ENCODE measurements at regions not wholly inside any gene's neighbourhood (a gene's known extent, or its start where the extent isn't known, plus 50 kb on each side); places are given as distances from the start of the nearest gene placed in this dataset.
A peak's percentile ranks its signal among the peaks of the same experiment; 100 is the strongest.

- Mint-ChIP-seq H3K9me3 (peaks cover 0 to 2% (median 0%) of the 10 kb centered on the region in 6 donors), H3K36me3 (no peaks in the 10 kb centered on the region), H3K4me3 (no peak overlapping the region), H3K4me1 (no peaks in the 10 kb centered on the region), H3K27ac (no peak overlapping the region), H3K27me3 (ENCODE audit: low read depth in 3 of 3) (peaks cover 0 to 8% (median 0%) of the 10 kb centered on the region in 3 donors)
- no peak for DNase-seq
Observed at GRCh38 chr12:102748704-102749103, 168.3 kb downstream of the PAH start.

GRCh38 chr12:102746963-102747362 is 170.1 kb downstream of the PAH start:
- H3K27ac Mint-ChIP-seq = no peak overlapping the region

GRCh38 chr12:102745971-102746600 is 171.0 kb downstream of the PAH start:
- Mint-ChIP-seq H3K4me3 (no peak overlapping the region), H3K9me3 (peaks cover 0 to 2% (median 0%) of the 10 kb centered on the region in 6 donors), H3K27ac (no peak overlapping the region), H3K4me1 (no peaks in the 10 kb centered on the region), H3K27me3 (ENCODE audit: low read depth in 3 of 3) (peaks cover 0 to 2% (median 0%) of the 10 kb centered on the region in 3 donors), H3K36me3 (no peaks in the 10 kb centered on the region)
- DNase-seq = no peak

More at GRCh38 chr12:102746963-102747362, 170.1 kb downstream of the PAH start:
- no peaks in the 10 kb centered on the region for H3K36me3 Mint-ChIP-seq
- peaks cover 0 to 2% (median 0%) of the 10 kb centered on the region in 6 donors for H3K9me3 Mint-ChIP-seq
- no peak overlapping the region for H3K4me3 Mint-ChIP-seq
- no peak for DNase-seq
- H3K27me3 Mint-ChIP-seq (ENCODE audit: low read depth in 3 of 3) = peaks cover 0 to 5% (median 0%) of the 10 kb centered on the region in 3 donors
- H3K4me1 Mint-ChIP-seq = no peaks in the 10 kb centered on the region

DNA sequence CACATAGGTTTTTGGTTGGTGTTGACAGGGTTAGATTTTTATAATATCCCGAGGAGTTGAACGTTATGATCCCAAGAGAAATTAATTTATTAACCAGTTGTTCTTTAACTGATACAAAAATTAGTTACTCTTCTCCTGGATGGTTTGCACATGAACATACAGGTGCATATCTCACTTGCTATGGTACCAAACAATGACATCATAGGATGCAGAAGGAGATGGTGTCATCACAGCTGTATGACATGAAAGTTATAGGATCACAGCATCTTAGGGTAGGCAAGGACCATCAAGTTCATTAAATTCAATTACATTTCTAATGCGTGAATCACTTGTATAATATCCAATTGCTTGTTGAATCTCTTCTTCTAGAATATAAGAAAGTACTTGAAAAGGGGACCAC is 175.8 kb downstream of the PAH start:
- Mint-ChIP-seq H3K27me3 (ENCODE audit: low read depth in 3 of 3) (peaks cover 0 to 3% (median 2%) of the 10 kb centered on the region in 3 donors), H3K4me3 (no peak overlapping the region), H3K36me3 (no peaks in the 10 kb centered on the region), H3K9me3 (peaks cover 0 to 2% (median 0%) of the 10 kb centered on the region in 6 donors), H3K27ac (no peak overlapping the region), H3K4me1 (peaks cover 0 to 6% of the 10 kb centered on the region in 2 donors)
- DNase-seq = no peak

DNA sequence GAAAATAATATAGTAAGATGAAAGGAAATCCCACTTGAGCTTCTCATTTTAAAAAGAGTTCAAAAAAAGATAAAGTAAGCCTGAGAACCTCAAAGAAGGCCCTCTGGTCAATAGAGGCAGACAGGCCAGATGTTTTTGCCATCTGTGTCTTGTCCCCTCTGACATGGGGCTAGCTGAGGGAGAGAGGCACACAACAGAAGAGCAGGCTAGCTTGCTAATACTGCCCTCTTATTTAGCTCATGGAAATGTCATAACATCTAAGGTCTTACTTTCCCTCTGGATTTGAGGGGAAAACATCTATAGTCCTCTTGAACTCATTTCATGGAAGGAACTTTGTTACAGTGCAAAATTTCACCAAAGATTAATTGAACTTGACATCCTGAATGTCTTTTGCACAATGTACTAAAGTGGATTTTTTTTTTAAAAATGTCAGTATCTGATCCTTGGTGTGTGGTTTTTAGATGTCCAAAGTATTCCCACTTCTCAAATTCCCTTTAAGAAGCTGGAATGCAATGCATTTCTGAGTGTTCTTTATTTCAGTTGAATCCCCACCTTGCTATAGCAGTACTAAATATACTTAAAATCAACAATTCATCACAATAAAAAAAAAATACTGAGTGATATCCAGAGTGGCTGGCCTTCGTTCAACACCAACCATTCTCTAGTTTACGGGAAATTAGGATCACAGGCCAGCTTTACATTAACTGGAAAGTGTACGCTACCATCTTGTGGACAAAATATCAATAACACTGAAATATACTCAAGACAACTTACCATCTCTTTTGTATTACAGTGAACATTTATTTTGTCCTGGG is 176.7 kb downstream of the PAH start:
- H3K9me3 Mint-ChIP-seq = peaks cover 0 to under 1% (median 0%) of the 10 kb centered on the region in 6 donors
- peaks cover 0 to 3% (median 2%) of the 10 kb centered on the region in 3 donors for H3K27me3 Mint-ChIP-seq (ENCODE audit: low read depth in 3 of 3)
- peaks cover 6 to 10% of the 10 kb centered on the region in 2 donors for H3K4me1 Mint-ChIP-seq
- no peak for DNase-seq
- H3K4me3 Mint-ChIP-seq = no peak overlapping the region
- no peaks in the 10 kb centered on the region for H3K36me3 Mint-ChIP-seq
- no peak overlapping the region for H3K27ac Mint-ChIP-seq

DNA sequence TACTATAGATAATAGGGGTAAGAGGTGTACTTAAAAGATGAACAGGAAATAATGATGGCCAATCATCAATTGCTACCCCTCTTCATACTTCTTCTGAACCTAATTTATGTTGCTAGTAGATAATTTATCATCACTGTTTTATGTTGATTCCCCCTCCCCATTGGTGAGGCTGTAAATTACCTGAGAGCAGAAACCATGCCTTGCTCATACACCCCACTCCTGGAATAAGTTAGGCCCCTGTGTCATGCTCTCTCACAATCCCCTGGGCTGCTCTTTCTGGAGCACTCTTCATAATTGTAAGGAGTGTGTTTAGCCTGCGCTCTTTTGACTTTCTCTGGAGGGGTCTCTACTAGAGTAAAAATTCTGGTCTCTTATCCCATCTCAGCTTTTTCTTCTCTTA is 180.7 kb downstream of the PAH start:
- H3K27ac Mint-ChIP-seq = peak overlapping the region in 1 of 6 donors; percentile 58
- DNase-seq = no peak
- H3K27me3 Mint-ChIP-seq (ENCODE audit: low read depth in 3 of 3) = peaks cover 0 to 4% (median 3%) of the 10 kb centered on the region in 3 donors
- H3K9me3 Mint-ChIP-seq = peaks cover 0 to 2% (median 0%) of the 10 kb centered on the region in 6 donors
- no peaks in the 10 kb centered on the region for H3K36me3 Mint-ChIP-seq
- peaks cover 16 to 17% of the 10 kb centered on the region in 2 donors for H3K4me1 Mint-ChIP-seq
- H3K4me3 Mint-ChIP-seq = no peak overlapping the region

GRCh38 chr12:102735104-102735503 is 181.9 kb downstream of the PAH start:
- Mint-ChIP-seq H3K4me3 (peak overlapping the region; percentile 32 to 66 (median 61)), H3K36me3 (no peaks in the 10 kb centered on the region), H3K4me1 (peaks cover 16 to 17% of the 10 kb centered on the region in 2 donors), H3K27ac (peak overlapping the region; percentile 17 to 85 (median 74)), H3K9me3 (peaks cover 0 to 2% (median 0%) of the 10 kb centered on the region in 6 donors), H3K27me3 (ENCODE audit: low read depth in 3 of 3) (peaks cover 0 to 4% (median 3%) of the 10 kb centered on the region in 3 donors)
- peak; percentile 6 to 35 (median 12) for DNase-seq

- peaks cover 0 to 15% (median 1%) of the 10 kb centered on the region in 3 donors for H3K27me3 Mint-ChIP-seq (ENCODE audit: low read depth in 3 of 3)
- peaks cover 10 to 17% of the 10 kb centered on the region in 2 donors for H3K4me1 Mint-ChIP-seq
- H3K27ac Mint-ChIP-seq = no peak overlapping the region
- H3K4me3 Mint-ChIP-seq = no peak overlapping the region
- H3K9me3 Mint-ChIP-seq = peaks cover 0 to 2% (median 0%) of the 10 kb centered on the region in 6 donors
- no peaks in the 10 kb centered on the region for H3K36me3 Mint-ChIP-seq
- no peak for DNase-seq
Observed at GRCh38 chr12:102730996-102731395, 186.0 kb downstream of the PAH start.

GRCh38 chr12:102728506-102729242 is 188.4 kb downstream of the PAH start:
- Mint-ChIP-seq H3K9me3 (peaks cover 0 to 2% (median 0%) of the 10 kb centered on the region in 6 donors), H3K36me3 (no peaks in the 10 kb centered on the region), H3K4me1 (no peaks in the 10 kb centered on the region), H3K27me3 (ENCODE audit: low read depth in 3 of 3) (peaks cover 0 to 14% (median 4%) of the 10 kb centered on the region in 3 donors), H3K27ac (no peak overlapping the region), H3K4me3 (no peak overlapping the region)
- DNase-seq = no peak

DNA sequence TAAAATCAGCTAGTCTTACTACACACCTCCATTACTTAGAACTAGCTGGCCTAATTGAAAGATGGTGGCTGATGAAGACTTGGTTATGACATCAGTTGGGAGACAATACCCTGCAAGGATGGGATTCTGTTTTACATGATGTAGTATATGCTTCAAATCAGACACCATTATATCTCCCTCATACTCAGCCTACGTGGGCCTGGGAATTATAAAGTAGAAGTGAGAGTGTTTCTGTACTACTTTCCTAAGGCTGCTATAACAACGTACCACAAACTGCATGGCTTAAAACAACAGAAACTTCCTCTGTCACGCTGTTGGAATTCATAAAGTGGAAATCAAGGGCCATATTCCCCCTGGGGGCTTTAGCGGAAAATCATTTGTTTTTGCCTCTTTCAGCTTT is 190.4 kb downstream of the PAH start:
- no peak for DNase-seq
- no peak overlapping the region for H3K27ac Mint-ChIP-seq
- peaks cover 0 to 4% (median 0%) of the 10 kb centered on the region in 6 donors for H3K9me3 Mint-ChIP-seq
- H3K4me3 Mint-ChIP-seq = no peak overlapping the region
- no peaks in the 10 kb centered on the region for H3K36me3 Mint-ChIP-seq
- H3K4me1 Mint-ChIP-seq = no peaks in the 10 kb centered on the region
- peaks cover 0 to 13% (median 4%) of the 10 kb centered on the region in 3 donors for H3K27me3 Mint-ChIP-seq (ENCODE audit: low read depth in 3 of 3)

GRCh38 chr12:102722147-102722546 is 194.9 kb downstream of the PAH start:
- H3K4me1 Mint-ChIP-seq = no peaks in the 10 kb centered on the region
- H3K4me3 Mint-ChIP-seq = no peak overlapping the region
- no peak for DNase-seq
- H3K9me3 Mint-ChIP-seq = peaks cover 0 to 4% (median 0%) of the 10 kb centered on the region in 6 donors
- H3K36me3 Mint-ChIP-seq = no peaks in the 10 kb centered on the region
- H3K27ac Mint-ChIP-seq = no peak overlapping the region
- H3K27me3 Mint-ChIP-seq (ENCODE audit: low read depth in 3 of 3) = peaks cover 0 to 4% (median 3%) of the 10 kb centered on the region in 3 donors

DNA sequence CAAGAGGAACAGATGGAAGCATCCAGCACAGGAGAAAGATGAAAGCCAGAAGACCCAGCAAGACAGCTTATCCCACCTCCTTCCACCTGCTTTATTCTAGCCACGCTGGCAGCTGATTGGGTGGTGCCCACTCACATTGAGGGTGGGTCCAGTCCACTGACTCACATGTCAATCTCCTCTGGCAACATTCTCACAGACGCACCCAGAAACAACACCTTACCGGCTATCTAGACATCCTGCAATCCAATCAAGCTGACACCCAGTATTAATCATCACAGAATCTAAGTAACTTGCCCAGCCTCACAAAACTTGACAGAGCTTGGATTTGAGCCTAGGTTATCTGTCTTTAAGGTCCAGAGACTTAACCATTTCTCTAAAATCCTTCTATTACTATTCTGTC is 208.9 kb downstream of the PAH start:
- Mint-ChIP-seq H3K4me3 (no peak overlapping the region), H3K27me3 (ENCODE audit: low read depth in 3 of 3) (peaks cover 0 to 14% (median 6%) of the 10 kb centered on the region in 3 donors), H3K27ac (no peak overlapping the region), H3K4me1 (no peaks in the 10 kb centered on the region), H3K9me3 (peaks cover 0 to 9% (median 1%) of the 10 kb centered on the region in 6 donors), H3K36me3 (no peaks in the 10 kb centered on the region)
- DNase-seq = no peak

- peaks cover 0 to 2% (median 0%) of the 10 kb centered on the region in 6 donors for H3K9me3 Mint-ChIP-seq
- no peak overlapping the region for H3K4me3 Mint-ChIP-seq
- DNase-seq = peak in 2 of 3 donors; percentile 2 to 7
- no peak overlapping the region for H3K27ac Mint-ChIP-seq
- H3K36me3 Mint-ChIP-seq = no peaks in the 10 kb centered on the region
- no peaks in the 10 kb centered on the region for H3K4me1 Mint-ChIP-seq
- H3K27me3 Mint-ChIP-seq (ENCODE audit: low read depth in 3 of 3) = peaks cover 0 to 12% (median 10%) of the 10 kb centered on the region in 3 donors
Observed at GRCh38 chr12:102702447-102703114, 214.5 kb downstream of the PAH start.
